ENCODE measurements at regions not wholly inside any gene's neighbourhood (a gene's known extent, or its start where the extent isn't known, plus 50 kb on each side); places are given as distances from the start of the nearest gene placed in this dataset.

DNA sequence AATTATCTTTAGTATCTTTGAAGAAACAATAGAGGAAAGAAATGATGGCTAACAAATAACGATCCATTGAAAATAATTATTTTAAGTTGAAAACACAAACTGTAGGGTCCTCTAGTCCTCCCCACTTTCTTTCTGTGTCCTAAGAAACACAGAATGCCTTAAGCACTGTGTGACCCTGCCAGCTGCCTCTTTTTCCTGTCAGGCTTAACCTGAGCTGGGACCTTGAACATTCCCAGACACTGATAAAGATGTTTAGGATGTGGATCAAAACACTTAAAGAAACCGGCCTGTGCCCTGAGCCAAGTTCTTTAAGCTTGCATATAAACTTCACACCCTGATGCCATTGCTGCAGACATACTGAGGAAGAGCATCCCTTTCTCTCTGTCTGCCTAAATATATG is 755.4 kb upstream of the VRK2 start:
- TF ChIP-seq, protein P1, sequence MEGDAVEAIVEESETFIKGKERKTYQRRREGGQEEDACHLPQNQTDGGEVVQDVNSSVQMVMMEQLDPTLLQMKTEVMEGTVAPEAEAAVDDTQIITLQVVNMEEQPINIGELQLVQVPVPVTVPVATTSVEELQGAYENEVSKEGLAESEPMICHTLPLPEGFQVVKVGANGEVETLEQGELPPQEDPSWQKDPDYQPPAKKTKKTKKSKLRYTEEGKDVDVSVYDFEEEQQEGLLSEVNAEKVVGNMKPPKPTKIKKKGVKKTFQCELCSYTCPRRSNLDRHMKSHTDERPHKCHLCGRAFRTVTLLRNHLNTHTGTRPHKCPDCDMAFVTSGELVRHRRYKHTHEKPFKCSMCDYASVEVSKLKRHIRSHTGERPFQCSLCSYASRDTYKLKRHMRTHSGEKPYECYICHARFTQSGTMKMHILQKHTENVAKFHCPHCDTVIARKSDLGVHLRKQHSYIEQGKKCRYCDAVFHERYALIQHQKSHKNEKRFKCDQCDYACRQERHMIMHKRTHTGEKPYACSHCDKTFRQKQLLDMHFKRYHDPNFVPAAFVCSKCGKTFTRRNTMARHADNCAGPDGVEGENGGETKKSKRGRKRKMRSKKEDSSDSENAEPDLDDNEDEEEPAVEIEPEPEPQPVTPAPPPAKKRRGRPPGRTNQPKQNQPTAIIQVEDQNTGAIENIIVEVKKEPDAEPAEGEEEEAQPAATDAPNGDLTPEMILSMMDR (IDR thresholded peaks at IDR 0.05; ENCODE audit: low read length) = no peak
- TF ChIP-seq EZH2 (optimal IDR thresholded peaks at IDR 0.05; ENCODE audit: low read depth, low read length) = no peak
